Tongue (tissue), 1 donor: ENCODE measurements at regions not wholly inside any gene's neighbourhood (a gene's known extent, or its start where the extent isn't known, plus 50 kb on each side); places are given as distances from the start of the nearest gene placed in this dataset.
"Not testable (repeated sequence)": the region's sequence is repeated elsewhere in the genome, so short reads cannot be mapped to it uniquely, and the experiment has no call there.

Experiments used
- DNase-seq: peaks from one replicate; pipeline ENCODE4 v3.0.0-alpha.2; 2015

- DNase-seq, result no peak
These were observed 127.4 kb upstream of the SLC8A1 start for GRCh38 chr2:40579247-40579646.

- DNase-seq, result no peak
These were observed 132.5 kb upstream of the SLC8A1 start for GRCh38 chr2:40584432-40584831.

GRCh38 chr2:40591774-40592173 is 139.9 kb upstream of the SLC8A1 start:
- DNase-seq, result no peak

GRCh38 chr2:40592218-40592617 is 140.3 kb upstream of the SLC8A1 start:
- no peak for DNase-seq

- no peak for DNase-seq
These were observed 155.0 kb upstream of the SLC8A1 start for GRCh38 chr2:40606862-40607261.

GRCh38 chr2:40611196-40611595 is 159.3 kb upstream of the SLC8A1 start:
- no peak for DNase-seq

- DNase-seq, result no peak
These were observed 174.0 kb upstream of the SLC8A1 start for GRCh38 chr2:40625849-40626248.

GRCh38 chr2:40628556-40628955 is 176.7 kb upstream of the SLC8A1 start:
- no peak for DNase-seq

- no peak for DNase-seq
These were observed 178.0 kb upstream of the SLC8A1 start for GRCh38 chr2:40629768-40630434.

- peak; percentile 18 for DNase-seq
These were observed 187.4 kb upstream of the SLC8A1 start for GRCh38 chr2:40639320-40639719.

- DNase-seq, result peak; percentile 46
These were observed 190.3 kb upstream of the SLC8A1 start for GRCh38 chr2:40642237-40642636.

GRCh38 chr2:40642726-40643125 is 190.8 kb upstream of the SLC8A1 start:
- DNase-seq, result no peak

GRCh38 chr2:40646642-40647041 is 194.8 kb upstream of the SLC8A1 start:
- DNase-seq, result no peak

GRCh38 chr2:40652155-40652554 is 200.3 kb upstream of the SLC8A1 start:
- no peak for DNase-seq

- no peak for DNase-seq
These were observed 201.9 kb upstream of the SLC8A1 start for GRCh38 chr2:40653829-40654228.

GRCh38 chr2:40654346-40654745 is 202.5 kb upstream of the SLC8A1 start:
- DNase-seq, result no peak

- peak; percentile 35 for DNase-seq
These were observed 207.1 kb upstream of the SLC8A1 start for GRCh38 chr2:40658941-40659340.

- DNase-seq, result no peak
These were observed 213.8 kb upstream of the SLC8A1 start for GRCh38 chr2:40665493-40666232.

- DNase-seq, result no peak
These were observed 214.5 kb upstream of the SLC8A1 start for GRCh38 chr2:40666398-40666797.

GRCh38 chr2:40668425-40668824 is 216.5 kb upstream of the SLC8A1 start:
- DNase-seq, result no peak

GRCh38 chr2:40676134-40676790 is 224.4 kb upstream of the SLC8A1 start:
- not testable (repeated sequence) for DNase-seq

- DNase-seq, result no peak
These were observed 228.7 kb upstream of the SLC8A1 start for GRCh38 chr2:40680547-40680946.

- DNase-seq, result no peak
These were observed 238.1 kb upstream of the SLC8A1 start for GRCh38 chr2:40690036-40690435.

- no peak for DNase-seq
These were observed 238.6 kb upstream of the SLC8A1 start for GRCh38 chr2:40690525-40690924.
